Activated CD4-positive, alpha-beta T cell treated with anti-CD3 and anti-CD28 coated beads for 4 hours (primary cell): ENCODE measurements at regions not wholly inside any gene's neighbourhood (a gene's known extent, or its start where the extent isn't known, plus 50 kb on each side); places are given as distances from the start of the nearest gene placed in this dataset.

ENCODE experiments used
- DNase-seq, 2 donors: peaks; one replicate each; pipeline ENCODE4 v3.0.0-alpha.2; 2020

GRCh38 chr16:73171901-73172240 lies 123.9 kb upstream of the ZFHX3 start:
- no peak for DNase-seq

GRCh38 chr16:73171380-73171779 lies 123.5 kb upstream of the ZFHX3 start:
- DNase-seq: no peak

DNA sequence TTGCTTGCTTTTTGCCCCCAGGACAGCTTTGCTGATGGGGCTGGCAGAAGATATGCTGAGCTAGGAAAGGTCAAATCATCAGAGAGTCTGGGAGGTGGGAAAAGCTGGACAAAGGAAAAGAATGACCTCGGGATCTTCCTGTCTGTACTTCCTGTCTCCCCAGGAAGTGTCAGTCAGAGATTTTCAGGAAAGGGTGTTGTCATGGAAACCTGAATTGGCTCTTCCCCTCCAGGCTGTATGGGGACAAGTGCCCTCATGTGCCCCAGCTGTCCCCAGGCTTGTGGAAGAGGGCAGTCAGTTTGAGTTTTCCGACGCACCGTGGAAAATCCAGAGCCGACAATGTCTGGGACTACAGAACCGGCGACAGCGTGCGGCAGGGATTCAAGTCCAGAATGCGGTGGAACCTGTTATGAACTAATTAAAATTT lies 122.7 kb upstream of the ZFHX3 start:
- no peak for DNase-seq

DNA sequence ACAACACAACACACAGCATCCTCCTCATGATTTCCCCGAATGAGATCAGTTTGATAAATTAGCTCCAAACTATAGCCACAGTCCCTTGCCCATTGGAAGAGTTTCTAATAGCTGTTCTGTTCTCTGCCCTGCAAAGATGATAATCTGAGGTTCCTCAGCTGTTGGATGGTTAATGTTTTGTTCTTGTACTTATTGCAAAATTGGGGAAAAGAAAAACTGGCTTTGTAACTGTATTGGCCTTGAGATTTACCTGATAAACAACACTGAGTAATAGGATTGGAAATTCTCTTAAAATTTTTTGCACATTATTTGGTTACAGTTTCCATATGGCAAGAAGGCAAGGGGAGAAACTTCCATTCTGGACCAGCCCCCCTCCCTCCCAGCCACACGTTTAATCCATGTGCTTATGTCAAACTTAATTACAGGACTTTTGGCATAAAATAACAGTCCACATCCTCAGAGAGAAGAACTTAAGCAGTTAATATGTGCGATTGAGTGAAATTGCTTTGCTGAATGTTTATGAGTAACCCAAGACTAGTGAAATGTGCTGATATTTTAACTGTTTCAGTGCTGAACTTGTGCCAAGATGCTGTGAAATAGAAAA lies 119.1 kb upstream of the ZFHX3 start:
- DNase-seq: no peak

GRCh38 chr16:73166441-73166851 lies 118.5 kb upstream of the ZFHX3 start:
- no peak for DNase-seq

GRCh38 chr16:73163238-73163815 lies 115.4 kb upstream of the ZFHX3 start:
- DNase-seq: no peak

GRCh38 chr16:73161977-73162376 lies 114.0 kb upstream of the ZFHX3 start:
- no peak for DNase-seq

GRCh38 chr16:73159296-73159695 lies 111.4 kb upstream of the ZFHX3 start:
- DNase-seq: no peak

- DNase-seq: no peak
Measured at GRCh38 chr16:73157861-73158260, 109.9 kb upstream of the ZFHX3 start.

DNA sequence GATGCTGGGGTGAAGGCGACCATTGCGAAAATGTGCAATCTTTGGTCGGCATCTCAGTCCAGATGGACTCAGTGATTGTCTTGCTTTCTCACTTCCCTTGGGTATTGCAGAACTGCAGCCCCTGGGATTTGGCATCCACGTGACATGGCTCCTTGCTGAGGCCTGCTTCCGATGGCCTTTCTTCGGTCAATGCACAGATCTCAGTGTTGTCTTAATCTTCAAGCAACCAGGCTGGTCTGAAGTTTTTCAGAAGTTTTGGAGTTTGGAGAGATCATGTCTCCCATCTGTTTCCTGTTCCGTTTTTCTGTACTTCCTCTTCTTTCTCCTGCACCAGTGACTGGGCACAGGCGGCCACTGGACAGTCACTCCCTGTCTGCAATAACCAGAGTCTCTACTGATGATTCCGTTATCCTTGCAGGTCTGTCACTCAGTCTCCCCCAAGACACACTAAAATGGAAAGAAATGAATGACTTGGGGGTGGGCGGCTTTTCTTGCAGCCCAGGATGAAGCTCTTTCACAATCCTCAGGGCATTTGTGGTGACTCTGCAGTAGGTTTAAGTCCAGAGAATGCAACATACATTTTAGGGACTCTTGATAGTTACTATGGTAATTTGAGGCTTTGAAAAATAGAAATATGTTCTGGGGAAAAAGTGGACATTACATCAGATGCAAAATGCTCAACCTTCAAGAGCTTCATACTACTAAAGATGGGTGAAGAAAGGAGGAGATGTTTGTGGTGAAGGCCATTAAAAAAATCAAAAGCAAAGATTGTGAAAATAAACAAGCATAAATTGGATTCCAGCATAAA lies 106.3 kb upstream of the ZFHX3 start:
- no peak for DNase-seq

DNA sequence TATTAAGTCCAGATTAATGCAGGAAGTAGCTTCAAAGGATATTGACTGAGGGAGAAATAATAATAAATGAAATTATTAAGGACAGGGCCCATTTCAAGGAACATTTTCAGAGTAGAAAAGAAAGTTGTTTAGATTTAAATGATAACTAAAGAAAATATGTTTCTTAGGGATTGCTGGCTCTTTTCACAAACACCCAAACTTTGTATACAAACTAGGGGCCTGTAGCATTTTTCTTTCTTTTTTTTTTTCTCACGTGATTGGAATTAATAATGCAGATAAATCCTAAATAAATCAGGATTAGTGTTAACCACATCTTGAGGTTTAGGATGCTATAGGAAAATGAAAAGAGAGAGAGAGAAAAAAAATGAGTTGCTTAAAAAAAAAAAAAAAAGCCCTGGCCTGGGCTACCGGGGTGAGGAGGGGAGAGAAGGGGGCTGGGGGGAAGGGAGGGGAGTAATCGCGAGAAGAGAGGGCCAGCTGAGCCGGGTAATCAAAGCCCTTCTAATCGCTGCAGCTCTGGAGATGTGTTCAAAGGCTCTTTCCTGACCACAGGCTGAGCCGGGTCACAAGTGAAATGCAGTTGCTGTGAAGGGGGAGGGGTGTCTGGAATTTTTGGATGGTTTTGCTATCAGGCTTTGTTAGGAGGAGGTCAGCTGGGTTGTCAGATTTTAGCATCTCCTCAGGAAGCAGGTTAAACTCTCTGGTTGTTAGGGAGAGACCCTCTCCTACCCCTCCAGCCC lies 104.6 kb upstream of the ZFHX3 start:
- no peak for DNase-seq

GRCh38 chr16:73151941-73152340 lies 104.0 kb upstream of the ZFHX3 start:
- DNase-seq: no peak

- no peak for DNase-seq
Measured at GRCh38 chr16:73151225-73151624, 103.3 kb upstream of the ZFHX3 start.

DNA sequence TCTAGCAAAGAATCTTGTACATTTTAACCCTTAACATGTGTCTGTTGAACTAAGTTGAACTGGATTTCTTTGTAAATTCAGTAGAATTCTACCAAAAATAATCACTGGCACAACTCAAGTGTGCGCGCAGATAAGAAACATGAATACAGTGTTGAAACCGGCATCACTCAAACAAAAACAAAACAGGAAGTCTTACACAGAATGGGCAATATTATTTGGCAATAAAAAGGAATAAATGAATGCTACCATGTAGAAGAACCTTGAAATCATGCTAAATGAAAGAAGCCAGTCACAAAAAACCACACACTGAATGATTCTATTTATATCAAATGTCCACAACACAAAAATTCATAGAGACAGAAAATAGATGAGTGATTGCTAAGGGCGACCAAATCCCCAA lies 102.9 kb upstream of the ZFHX3 start:
- DNase-seq: no peak

- DNase-seq: no peak
Measured at GRCh38 chr16:73149334-73149733, 101.4 kb upstream of the ZFHX3 start.

DNA sequence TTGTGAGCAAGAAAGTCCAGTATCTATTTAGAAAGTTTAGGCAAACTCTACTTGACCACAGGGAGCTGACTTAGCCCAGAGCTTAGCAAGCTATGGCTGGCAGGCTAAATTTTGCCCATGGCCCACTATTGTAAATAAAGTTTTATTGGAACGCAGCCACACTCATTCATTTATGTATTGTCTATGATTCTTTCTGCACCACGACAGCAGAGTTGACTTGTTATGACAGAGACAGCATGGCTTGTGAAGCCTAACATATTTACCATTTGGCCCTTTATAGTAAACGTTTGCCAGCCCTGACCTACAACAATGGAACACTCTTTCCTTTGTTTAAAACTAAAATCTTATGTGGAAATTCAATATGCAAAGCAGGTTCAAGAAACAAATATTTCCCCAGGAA lies 100.0 kb upstream of the ZFHX3 start:
- no peak for DNase-seq

DNA sequence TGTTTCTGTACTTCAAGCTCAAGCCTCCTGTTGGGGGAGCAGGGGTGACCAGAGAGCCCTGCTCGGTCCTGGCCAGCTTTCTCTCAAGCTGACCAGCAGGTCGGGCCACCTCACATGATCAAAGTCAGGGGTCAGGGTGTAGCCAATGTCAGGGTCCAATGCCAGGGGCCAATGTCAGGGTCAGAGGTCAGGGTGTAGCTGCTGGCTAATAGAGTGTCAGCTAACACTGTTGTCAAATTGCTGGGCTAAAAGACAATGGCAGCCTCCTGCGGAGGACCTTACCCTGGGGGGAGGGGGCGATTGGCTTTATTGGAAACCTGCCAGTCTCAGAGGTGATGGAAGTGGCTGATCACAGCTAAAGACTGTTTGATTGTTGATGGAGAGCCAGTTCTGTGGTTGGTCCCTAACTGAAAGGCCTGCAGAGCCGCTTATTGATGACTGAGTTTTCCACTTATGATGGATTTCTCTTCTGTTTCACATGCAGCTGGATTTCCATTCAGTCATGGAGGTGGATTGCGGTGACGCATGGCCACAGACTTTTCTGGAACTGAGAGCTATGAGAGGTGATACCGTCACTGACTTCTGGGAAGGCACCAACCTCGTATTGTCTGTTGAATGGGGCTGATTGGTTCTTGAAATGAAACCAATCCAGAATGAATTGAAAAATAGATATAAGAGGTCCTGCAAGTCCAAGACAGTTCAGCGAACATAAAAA lies 97.4 kb upstream of the ZFHX3 start:
- no peak for DNase-seq

DNA sequence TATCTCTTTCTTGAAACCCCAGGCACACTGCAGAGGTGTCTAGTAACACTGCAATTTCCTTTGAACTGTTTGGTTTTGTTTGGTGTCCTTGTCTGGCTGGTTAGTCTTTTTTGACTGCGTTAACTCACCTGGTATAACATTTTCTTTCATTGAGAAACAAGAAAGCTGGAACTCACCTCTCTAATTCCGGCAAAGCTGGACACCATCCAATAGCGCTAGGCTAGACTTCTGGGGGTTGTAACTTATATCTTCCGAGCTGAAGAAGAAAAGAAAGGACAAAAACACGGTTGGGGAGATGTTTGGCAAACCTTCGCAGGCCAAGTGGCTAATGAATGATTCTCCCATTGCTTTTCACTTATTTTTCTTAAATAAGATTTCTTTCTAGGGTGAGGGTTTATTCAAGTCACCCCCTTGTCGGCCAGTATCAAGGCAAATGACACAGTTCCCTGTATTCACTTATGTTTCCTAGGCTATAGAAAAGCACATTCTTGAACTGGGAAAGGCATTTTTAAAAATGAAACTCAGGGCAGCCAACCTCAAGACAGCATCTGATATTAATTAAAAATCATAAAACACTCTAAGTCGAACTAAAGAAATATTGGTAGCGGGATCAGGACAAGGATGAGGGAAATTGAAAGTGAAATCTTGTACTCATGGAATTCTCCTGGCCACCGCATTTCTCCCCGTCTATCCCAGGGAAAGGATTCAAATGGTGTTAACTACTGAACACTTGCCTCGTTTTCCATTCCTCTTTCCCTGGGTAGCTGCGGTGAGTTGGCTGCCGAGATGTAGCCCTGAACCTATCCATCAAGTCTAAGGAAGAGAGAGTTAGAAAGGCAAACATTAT lies 95.9 kb upstream of the ZFHX3 start:
- DNase-seq: no peak

GRCh38 chr16:73143002-73143401 lies 95.1 kb upstream of the ZFHX3 start:
- DNase-seq: no peak

DNA sequence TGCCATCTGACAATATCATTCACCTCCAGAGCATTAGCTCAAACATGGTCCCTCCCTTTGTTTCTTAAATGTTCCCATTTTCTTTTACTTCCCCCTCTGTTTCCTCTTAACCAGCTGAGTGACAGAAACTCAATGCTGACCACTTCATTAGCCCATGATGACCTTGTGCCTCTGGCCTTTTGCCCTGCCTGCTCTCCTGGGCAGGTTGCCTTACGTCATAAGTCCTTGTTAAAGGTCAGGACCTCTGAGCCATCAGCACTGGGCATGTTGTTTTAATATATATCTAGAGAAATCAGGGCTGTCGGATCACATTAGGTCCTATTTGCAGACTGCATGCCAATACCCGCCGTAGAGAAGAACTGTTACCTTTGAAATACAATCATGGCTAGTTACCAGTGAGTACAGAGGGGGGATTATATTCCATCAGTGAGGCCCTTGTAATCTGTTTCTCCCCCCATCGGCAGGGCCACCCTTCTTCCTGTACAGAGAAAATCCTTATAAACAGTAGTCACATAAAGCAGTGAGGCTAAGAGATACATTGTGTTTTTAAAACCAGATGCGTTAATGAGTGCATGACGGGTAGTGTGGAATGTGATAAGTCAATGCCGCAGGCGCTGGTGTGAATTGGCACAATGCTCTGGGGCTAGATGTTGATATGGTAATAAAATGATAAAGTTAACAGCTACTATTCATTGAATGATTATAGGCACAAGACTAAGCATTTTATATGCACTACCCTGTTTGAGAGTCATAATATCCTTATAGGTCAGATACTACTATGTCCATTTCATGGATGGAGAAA lies 94.3 kb upstream of the ZFHX3 start:
- no peak for DNase-seq

DNA sequence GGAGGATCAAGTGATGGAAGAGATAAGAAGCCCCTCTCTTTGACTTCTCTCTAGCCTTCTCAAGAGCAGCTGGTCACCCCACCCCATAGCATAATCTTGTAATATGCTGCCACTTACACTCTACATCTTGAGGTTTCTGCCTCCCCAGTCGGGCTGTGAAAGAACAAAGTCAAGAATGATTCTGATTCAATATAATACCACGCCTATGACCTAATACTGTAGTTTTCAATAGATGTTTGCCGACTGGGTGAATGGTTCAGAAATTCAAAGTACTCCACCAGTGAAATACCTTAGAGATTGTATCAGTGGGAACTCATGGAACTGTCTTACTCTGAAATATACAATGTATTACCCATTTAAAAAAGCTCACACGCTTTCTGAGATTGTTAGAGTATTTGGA lies 93.0 kb upstream of the ZFHX3 start:
- DNase-seq: no peak
